Mesothelial cell of epicardium (in vitro differentiated cells): ENCODE measurements at regions not wholly inside any gene's neighbourhood (a gene's known extent, or its start where the extent isn't known, plus 50 kb on each side); places are given as distances from the start of the nearest gene placed in this dataset.

Source experiments
- DNase-seq, 2 experiments: peaks; one replicate each; pipeline ENCODE4 v3.0.0; 2021; ENCODE audit warnings: low spot score in 2 of 2; ENCODE audit not compliant: unreplicated experiment in 2 of 2
- H3K27ac Mint-ChIP-seq: 2 replicates; pipeline ENCODE4 v1.8.0; 2021; ENCODE audit warnings: mixed read lengths
- H3K27me3 Mint-ChIP-seq: 2 replicates; pipeline ENCODE4 v1.8.0; 2021; ENCODE audit warnings: low read depth, mixed read lengths
- H3K36me3 Mint-ChIP-seq: 2 replicates; pipeline ENCODE4 v1.8.0; 2021; ENCODE audit warnings: mixed read lengths
- H3K4me1 Mint-ChIP-seq: 2 replicates; pipeline ENCODE4 v1.8.0; 2021; ENCODE audit warnings: mixed read lengths
- H3K4me3 Mint-ChIP-seq: 2 replicates; pipeline ENCODE4 v1.8.0; 2021; ENCODE audit warnings: mild to moderate bottlenecking, moderate library complexity, mixed read lengths
- H3K9me3 Mint-ChIP-seq: 2 replicates; pipeline ENCODE4 v1.8.0; 2021; ENCODE audit warnings: mixed read lengths
- TF ChIP-seq, protein P1 (sequence below): fragments of 200-600 bp; sonication (generic); IDR thresholded peaks from one replicate; pipeline ENCODE4 v1.5.0; 2021; ENCODE audit warnings: antibody characterized with exemption; ENCODE audit not compliant: unreplicated experiment

DNA sequence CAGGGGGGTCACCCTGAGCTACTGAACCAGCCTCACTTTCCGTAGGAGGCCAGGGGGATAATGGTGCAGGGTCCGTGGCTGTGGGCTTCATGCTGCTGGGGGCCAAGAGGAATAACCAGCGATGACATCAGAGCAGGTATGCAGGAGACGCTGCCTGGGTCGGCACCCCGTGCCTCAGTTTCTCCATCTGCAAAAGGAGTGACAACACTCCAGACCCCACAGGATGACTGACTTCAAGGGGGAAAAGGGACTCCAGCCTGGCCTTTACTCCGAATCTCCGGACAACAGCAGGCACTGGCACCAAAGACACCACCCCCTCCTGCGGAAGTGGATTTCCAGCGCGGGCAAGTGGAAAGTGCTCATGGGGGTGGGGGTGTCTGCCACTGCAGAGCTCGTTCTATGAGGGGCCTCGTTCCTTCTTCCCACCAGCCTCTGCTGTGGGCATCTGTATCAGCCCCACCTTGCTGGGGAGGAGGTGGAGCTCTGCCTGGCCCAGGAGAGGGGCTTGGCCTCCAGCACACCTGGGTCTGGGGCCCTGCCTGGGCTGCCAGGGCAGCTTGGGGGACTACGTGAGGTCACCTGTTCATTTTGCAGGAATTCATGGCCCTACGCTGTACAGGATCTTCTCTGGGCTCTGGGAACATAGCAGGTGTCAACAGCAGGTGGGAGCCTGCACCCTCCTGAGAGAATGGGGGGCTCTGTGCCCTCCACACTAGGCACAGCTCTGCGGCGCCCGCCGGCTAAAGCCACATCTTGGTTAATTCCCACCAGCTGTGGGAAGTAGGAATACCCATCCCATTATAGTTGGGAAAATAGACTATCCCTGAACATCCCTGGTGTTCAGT, 216.6 kb upstream of the C14orf180 start:
- Mint-ChIP-seq H3K36me3 (no peaks in the 10 kb centered on the region), H3K27ac (no peak overlapping the region), H3K4me3 (no peak overlapping the region), H3K4me1 (no peaks in the 10 kb centered on the region), H3K27me3 (peaks cover 17% of the 10 kb centered on the region), H3K9me3 (no peaks in the 10 kb centered on the region)
- TF ChIP-seq, protein P1, sequence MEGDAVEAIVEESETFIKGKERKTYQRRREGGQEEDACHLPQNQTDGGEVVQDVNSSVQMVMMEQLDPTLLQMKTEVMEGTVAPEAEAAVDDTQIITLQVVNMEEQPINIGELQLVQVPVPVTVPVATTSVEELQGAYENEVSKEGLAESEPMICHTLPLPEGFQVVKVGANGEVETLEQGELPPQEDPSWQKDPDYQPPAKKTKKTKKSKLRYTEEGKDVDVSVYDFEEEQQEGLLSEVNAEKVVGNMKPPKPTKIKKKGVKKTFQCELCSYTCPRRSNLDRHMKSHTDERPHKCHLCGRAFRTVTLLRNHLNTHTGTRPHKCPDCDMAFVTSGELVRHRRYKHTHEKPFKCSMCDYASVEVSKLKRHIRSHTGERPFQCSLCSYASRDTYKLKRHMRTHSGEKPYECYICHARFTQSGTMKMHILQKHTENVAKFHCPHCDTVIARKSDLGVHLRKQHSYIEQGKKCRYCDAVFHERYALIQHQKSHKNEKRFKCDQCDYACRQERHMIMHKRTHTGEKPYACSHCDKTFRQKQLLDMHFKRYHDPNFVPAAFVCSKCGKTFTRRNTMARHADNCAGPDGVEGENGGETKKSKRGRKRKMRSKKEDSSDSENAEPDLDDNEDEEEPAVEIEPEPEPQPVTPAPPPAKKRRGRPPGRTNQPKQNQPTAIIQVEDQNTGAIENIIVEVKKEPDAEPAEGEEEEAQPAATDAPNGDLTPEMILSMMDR: no peak
- DNase-seq: peak in 1 of 2 experiments; percentile 14

- no peak for DNase-seq
- no peak overlapping the region for H3K4me3 Mint-ChIP-seq
- TF ChIP-seq, protein P1: no peak
- no peaks in the 10 kb centered on the region for H3K36me3 Mint-ChIP-seq
- no peaks in the 10 kb centered on the region for H3K9me3 Mint-ChIP-seq
- H3K27ac Mint-ChIP-seq: no peak overlapping the region
- H3K4me1 Mint-ChIP-seq: no peaks in the 10 kb centered on the region
- peaks cover 17% of the 10 kb centered on the region for H3K27me3 Mint-ChIP-seq
Measured at GRCh38 chr14:104363891-104364760, 215.4 kb upstream of the C14orf180 start.

- no peaks in the 10 kb centered on the region for H3K4me1 Mint-ChIP-seq
- H3K4me3 Mint-ChIP-seq: no peak overlapping the region
- TF ChIP-seq, protein P1: no peak
- DNase-seq: no peak
- H3K36me3 Mint-ChIP-seq: no peaks in the 10 kb centered on the region
- no peak overlapping the region for H3K27ac Mint-ChIP-seq
- no peaks in the 10 kb centered on the region for H3K9me3 Mint-ChIP-seq
- H3K27me3 Mint-ChIP-seq: peaks cover 20% of the 10 kb centered on the region
Measured at GRCh38 chr14:104364830-104365229, 214.7 kb upstream of the C14orf180 start.

DNA sequence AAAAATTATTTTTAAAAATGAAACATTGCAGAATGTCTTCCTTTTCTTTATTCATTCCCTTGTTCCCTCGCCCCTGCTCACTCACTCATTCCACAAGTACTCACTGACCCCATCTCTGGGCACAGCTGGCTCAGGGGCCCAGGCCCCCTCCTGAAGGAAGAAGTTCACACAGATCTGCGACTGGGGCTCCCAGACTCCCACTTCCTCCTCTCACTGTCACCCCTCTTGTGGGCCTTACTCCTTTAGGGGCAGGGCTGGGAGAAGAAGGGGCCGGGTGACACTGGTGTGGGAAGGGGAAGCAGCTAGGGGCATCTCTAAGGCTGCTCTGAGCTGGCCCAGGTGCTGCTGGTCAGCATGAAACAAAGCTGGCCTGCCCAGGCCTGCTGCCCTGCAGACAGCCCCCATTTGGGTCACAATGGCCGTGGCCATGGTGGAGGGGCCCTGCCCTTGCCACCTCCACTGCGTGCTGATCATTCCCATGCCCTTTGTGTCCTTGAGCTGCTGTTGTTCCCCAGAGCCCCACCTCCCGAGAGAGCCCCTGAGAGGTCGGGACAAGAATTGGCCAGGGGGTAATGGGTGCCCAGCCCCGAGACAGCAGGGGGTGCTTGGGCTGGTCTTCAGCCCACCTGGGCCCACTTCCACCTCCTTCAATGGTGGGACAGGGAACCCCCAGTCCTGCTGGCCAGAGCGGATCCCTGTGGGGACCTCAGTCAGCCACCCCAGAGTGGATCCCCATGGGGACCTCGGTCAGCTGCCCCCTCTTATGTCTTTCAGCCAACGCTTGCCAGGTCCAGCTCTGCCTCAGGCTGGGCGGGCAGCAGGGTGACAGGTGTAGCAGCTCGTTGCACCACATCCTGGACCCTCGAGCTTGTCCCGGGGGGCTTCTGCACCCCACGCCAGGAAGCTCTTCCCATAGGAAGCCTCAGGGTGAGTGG, 212.4 kb upstream of the C14orf180 start:
- H3K9me3 Mint-ChIP-seq: no peaks in the 10 kb centered on the region
- no peak overlapping the region for H3K4me3 Mint-ChIP-seq
- H3K36me3 Mint-ChIP-seq: no peaks in the 10 kb centered on the region
- H3K27ac Mint-ChIP-seq: no peak overlapping the region
- DNase-seq: no peak
- no peaks in the 10 kb centered on the region for H3K4me1 Mint-ChIP-seq
- TF ChIP-seq, protein P1: no peak
- H3K27me3 Mint-ChIP-seq: peaks cover 26% of the 10 kb centered on the region
